ENCODE measurements at regions not wholly inside any gene's neighbourhood (a gene's known extent, or its start where the extent isn't known, plus 50 kb on each side); places are given as distances from the start of the nearest gene placed in this dataset.

- no peak for DNase-seq (ENCODE audit: low spot score)
- TF ChIP-seq, protein P1, sequence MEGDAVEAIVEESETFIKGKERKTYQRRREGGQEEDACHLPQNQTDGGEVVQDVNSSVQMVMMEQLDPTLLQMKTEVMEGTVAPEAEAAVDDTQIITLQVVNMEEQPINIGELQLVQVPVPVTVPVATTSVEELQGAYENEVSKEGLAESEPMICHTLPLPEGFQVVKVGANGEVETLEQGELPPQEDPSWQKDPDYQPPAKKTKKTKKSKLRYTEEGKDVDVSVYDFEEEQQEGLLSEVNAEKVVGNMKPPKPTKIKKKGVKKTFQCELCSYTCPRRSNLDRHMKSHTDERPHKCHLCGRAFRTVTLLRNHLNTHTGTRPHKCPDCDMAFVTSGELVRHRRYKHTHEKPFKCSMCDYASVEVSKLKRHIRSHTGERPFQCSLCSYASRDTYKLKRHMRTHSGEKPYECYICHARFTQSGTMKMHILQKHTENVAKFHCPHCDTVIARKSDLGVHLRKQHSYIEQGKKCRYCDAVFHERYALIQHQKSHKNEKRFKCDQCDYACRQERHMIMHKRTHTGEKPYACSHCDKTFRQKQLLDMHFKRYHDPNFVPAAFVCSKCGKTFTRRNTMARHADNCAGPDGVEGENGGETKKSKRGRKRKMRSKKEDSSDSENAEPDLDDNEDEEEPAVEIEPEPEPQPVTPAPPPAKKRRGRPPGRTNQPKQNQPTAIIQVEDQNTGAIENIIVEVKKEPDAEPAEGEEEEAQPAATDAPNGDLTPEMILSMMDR (IDR thresholded peaks at IDR 0.05; ENCODE audit: extremely low read depth, missing control alignments), result no peak
These were observed 569.6 kb upstream of the ADGRL2 start for GRCh38 chr1:81230983-81231728.

- TF ChIP-seq, protein P1 (IDR thresholded peaks at IDR 0.05; ENCODE audit: extremely low read depth, missing control alignments), result no peak
- DNase-seq (ENCODE audit: low spot score), result no peak
These were observed 571.8 kb upstream of the ADGRL2 start for GRCh38 chr1:81228926-81229325.

GRCh38 chr1:81226603-81226928 is 574.2 kb upstream of the ADGRL2 start:
- no peak for DNase-seq (ENCODE audit: low spot score)
- TF ChIP-seq, protein P1 (IDR thresholded peaks at IDR 0.05; ENCODE audit: extremely low read depth, missing control alignments), result no peak

DNA sequence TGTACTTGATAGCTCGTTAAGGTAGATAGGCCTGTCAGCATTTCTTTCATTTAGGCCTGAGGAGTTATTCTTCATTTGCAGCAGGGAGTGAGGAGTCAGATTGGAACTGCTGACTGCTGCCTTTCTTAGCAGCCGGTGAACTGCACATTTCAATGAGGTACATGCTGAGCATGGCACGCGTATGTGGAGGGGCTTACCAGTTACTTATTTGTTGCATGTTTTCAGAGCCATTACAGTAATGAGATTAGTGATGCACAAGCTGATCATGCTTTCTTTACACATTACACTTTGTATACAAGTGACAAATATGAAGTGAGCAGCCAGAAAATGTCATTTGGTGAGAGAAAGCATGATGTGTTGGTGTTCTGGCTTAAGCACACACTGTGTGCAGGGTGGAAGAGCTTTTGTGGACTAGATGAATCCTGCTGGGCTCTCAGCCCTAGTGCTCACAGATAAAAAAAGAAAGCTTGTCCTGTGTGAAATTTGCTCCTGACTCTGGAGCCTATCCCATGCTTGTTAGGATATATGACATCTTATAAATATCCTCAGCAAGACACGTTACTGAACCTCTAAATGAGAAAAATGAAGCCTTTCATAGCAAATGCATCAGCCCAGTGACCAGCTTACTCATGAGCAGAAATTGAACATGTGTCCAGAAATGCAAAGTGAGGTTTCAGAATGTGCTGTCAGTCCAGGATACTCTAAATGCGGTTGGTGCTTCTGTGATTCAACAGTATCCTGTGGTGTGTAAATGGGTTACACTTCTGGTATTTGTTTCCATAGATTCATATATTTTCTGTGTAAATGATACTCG is 574.7 kb upstream of the ADGRL2 start:
- TF ChIP-seq, protein P1 (IDR thresholded peaks at IDR 0.05; ENCODE audit: extremely low read depth, missing control alignments), result no peak
- no peak for DNase-seq (ENCODE audit: low spot score)

GRCh38 chr1:81224222-81224621 is 576.5 kb upstream of the ADGRL2 start:
- DNase-seq (ENCODE audit: low spot score), result no peak
- TF ChIP-seq, protein P1 (IDR thresholded peaks at IDR 0.05; ENCODE audit: extremely low read depth, missing control alignments), result no peak

GRCh38 chr1:81221564-81221963 is 579.2 kb upstream of the ADGRL2 start:
- TF ChIP-seq, protein P1 (IDR thresholded peaks at IDR 0.05; ENCODE audit: extremely low read depth, missing control alignments), result no peak
- no peak for DNase-seq (ENCODE audit: low spot score)

- no peak for DNase-seq (ENCODE audit: low spot score)
- TF ChIP-seq, protein P1 (IDR thresholded peaks at IDR 0.05; ENCODE audit: extremely low read depth, missing control alignments), result no peak
These were observed 580.1 kb upstream of the ADGRL2 start for GRCh38 chr1:81220614-81221071.
